NCI-H1105 treated with DMSO at 0.1 percent for 48 hours (cell line): ENCODE measurements at regions not wholly inside any gene's neighbourhood (a gene's known extent, or its start where the extent isn't known, plus 50 kb on each side); places are given as distances from the start of the nearest gene placed in this dataset.
"Not testable (repeated sequence)": the region's sequence is repeated elsewhere in the genome, so short reads cannot be mapped to it uniquely, and the experiment has no call there.

Source experiments
- DNase-seq: peaks from one replicate; lab custom pipeline; 2025; lab: John Stamatoyannopoulos, UW

- DNase-seq = no peak
These were observed 109.9 kb downstream of the TMEM182 start for GRCh38 chr2:102871707-102872106.

GRCh38 chr2:102872388-102872787 is 110.6 kb downstream of the TMEM182 start:
- peak; percentile 3 for DNase-seq

- not testable (repeated sequence) for DNase-seq
These were observed 117.7 kb downstream of the TMEM182 start for GRCh38 chr2:102879513-102879912.

GRCh38 chr2:102880731-102881130 is 118.9 kb downstream of the TMEM182 start:
- no peak for DNase-seq

GRCh38 chr2:102886216-102886893 is 124.5 kb downstream of the TMEM182 start:
- no peak for DNase-seq

- DNase-seq = no peak
These were observed 126.7 kb downstream of the TMEM182 start for GRCh38 chr2:102888514-102888913.

- DNase-seq = no peak
These were observed 129.5 kb downstream of the TMEM182 start for GRCh38 chr2:102891296-102891695.

GRCh38 chr2:102892698-102893310 is 131.0 kb downstream of the TMEM182 start:
- DNase-seq = no peak

GRCh38 chr2:102893870-102894269 is 132.0 kb downstream of the TMEM182 start:
- DNase-seq = no peak

- no peak for DNase-seq
These were observed 133.5 kb downstream of the TMEM182 start for GRCh38 chr2:102895376-102895775.

- DNase-seq = not testable (repeated sequence)
These were observed 147.4 kb downstream of the TMEM182 start for GRCh38 chr2:102909240-102909639.

- DNase-seq = no peak
These were observed 148.9 kb downstream of the TMEM182 start for GRCh38 chr2:102910724-102911123.

GRCh38 chr2:102915128-102915527 is 153.3 kb downstream of the TMEM182 start:
- no peak for DNase-seq

GRCh38 chr2:102922321-102922720 is 160.5 kb downstream of the TMEM182 start:
- DNase-seq = no peak

GRCh38 chr2:102925003-102925402 is 163.2 kb downstream of the TMEM182 start:
- no peak for DNase-seq

GRCh38 chr2:102927854-102928267 is 166.0 kb downstream of the TMEM182 start:
- DNase-seq = no peak

- DNase-seq = no peak
These were observed 167.9 kb downstream of the TMEM182 start for GRCh38 chr2:102929721-102930120.

GRCh38 chr2:102932501-102932900 is 170.7 kb downstream of the TMEM182 start:
- DNase-seq = peak; percentile 95

GRCh38 chr2:102939207-102939606 is 177.4 kb downstream of the TMEM182 start:
- DNase-seq = no peak

GRCh38 chr2:102940684-102941083 is 178.9 kb downstream of the TMEM182 start:
- DNase-seq = no peak

- DNase-seq = no peak
These were observed 180.3 kb downstream of the TMEM182 start for GRCh38 chr2:102942107-102942506.

GRCh38 chr2:102943251-102943650 is 181.4 kb downstream of the TMEM182 start:
- DNase-seq = no peak

GRCh38 chr2:102950371-102950946 is 188.6 kb downstream of the TMEM182 start:
- DNase-seq = no peak
